CD4-positive, alpha-beta T cell (primary cell): ENCODE measurements at regions not wholly inside any gene's neighbourhood (a gene's known extent, or its start where the extent isn't known, plus 50 kb on each side); places are given as distances from the start of the nearest gene placed in this dataset.

Experiments used
- ATAC-seq: fragments of 200-7000 bp; cut with Tn5 transposase; one replicate; pipeline ENCODE4 v1.10.0; 2022; ENCODE audit warnings: mild to moderate bottlenecking; ENCODE audit not compliant: poor library complexity
- CTCF ChIA-PET: fragments of 350-600 bp; sonication (Branson Sonifier 250); formaldehyde crosslinking; loops from one replicate; lab custom pipeline; 2021; ENCODE audit warnings: antibody characterized with exemption, inconsistent platforms; lab: Charles Lee
- POLR2A ChIA-PET: fragments of 350-600 bp; sonication (Branson Sonifier 250); formaldehyde crosslinking; loops from one replicate; lab custom pipeline; 2021; ENCODE audit warnings: antibody characterized with exemption, inconsistent platforms; lab: Charles Lee
- DNase-seq, 14 experiments: peaks; one replicate each; pipeline ENCODE4 v3.0.0-alpha.2; 2013 to 2020; ENCODE audit warnings: mixed read lengths in 2 of 14
- H3K27ac ChIP-seq, 2 donors: one replicate each; pipeline versions ENCODE4 v1.5.1 to v1.7.0; 2013; ENCODE audit warnings: low read length in 2 of 2, low read depth in 1 of 2, mild to moderate bottlenecking in 1 of 2
- H3K27me3 ChIP-seq, 2 experiments: 1 replicate in 1 of 2; 2 replicates in 1 of 2; pipeline versions ENCODE4 v1.6.1 to v1.7.0; 2013; ENCODE audit warnings: low read length in 2 of 2, control low read depth in 1 of 2, mild to moderate bottlenecking in 1 of 2, moderate library complexity in 1 of 2; ENCODE audit not compliant: insufficient read depth in 2 of 2, control insufficient read depth in 1 of 2
- H3K36me3 ChIP-seq: one replicate; pipeline ENCODE4 v1.6.1; 2013; ENCODE audit warnings: low read length, control low read depth; ENCODE audit not compliant: insufficient read depth
- H3K4me1 ChIP-seq: one replicate; pipeline ENCODE4 v1.6.1; 2013; ENCODE audit warnings: low read length, control low read depth; ENCODE audit not compliant: insufficient read depth
- H3K4me3 ChIP-seq: one replicate; pipeline ENCODE4 v1.5.1; 2013; ENCODE audit warnings: mild to moderate bottlenecking, low read length, moderate library complexity
- H3K9me3 ChIP-seq, 2 experiments: 1 replicate in 1 of 2; 2 replicates in 1 of 2; pipeline versions ENCODE4 v1.6.1 to v1.7.0; 2013; ENCODE audit warnings: low read length in 2 of 2, mild to moderate bottlenecking in 2 of 2, control low read depth in 1 of 2, moderate library complexity in 1 of 2; ENCODE audit not compliant: control insufficient read depth in 1 of 2, insufficient read depth in 1 of 2
- H3K27ac Mint-ChIP-seq: one replicate; pipeline ENCODE4 v1.8.0; 2020; ENCODE audit warnings: mixed read lengths
- H3K27me3 Mint-ChIP-seq: one replicate; pipeline ENCODE4 v1.8.0; 2021; ENCODE audit warnings: mixed read lengths
- H3K36me3 Mint-ChIP-seq: one replicate; pipeline ENCODE4 v1.8.0; 2021; ENCODE audit warnings: low read depth, mixed read lengths
- H3K4me1 Mint-ChIP-seq: one replicate; pipeline ENCODE4 v1.8.0; 2021; ENCODE audit warnings: low read depth, mixed read lengths
- H3K4me3 Mint-ChIP-seq: one replicate; pipeline ENCODE4 v1.8.0; 2020; ENCODE audit warnings: mild to moderate bottlenecking, mixed read lengths
- H3K9me3 Mint-ChIP-seq: one replicate; pipeline ENCODE4 v1.8.0; 2020; ENCODE audit warnings: mixed read lengths
- CTCF ChIP-seq: fragments of 200-600 bp; IDR thresholded peaks from one replicate; pipeline ENCODE4 v1.8.0; 2022; ENCODE audit warnings: antibody characterized with exemption, mild to moderate bottlenecking
- intact Hi-C, 2 experiments: fragments of 100-400 bp; cut with DNase I in 1 of 2; cut with micrococcal nuclease in 1 of 2; formaldehyde crosslinking; loops; one replicate each; pipeline versions ENCODE4 v1.15.1 to v1.9.0; 2023 to 2025; cut with DNase I, micrococcal nuclease

DNA sequence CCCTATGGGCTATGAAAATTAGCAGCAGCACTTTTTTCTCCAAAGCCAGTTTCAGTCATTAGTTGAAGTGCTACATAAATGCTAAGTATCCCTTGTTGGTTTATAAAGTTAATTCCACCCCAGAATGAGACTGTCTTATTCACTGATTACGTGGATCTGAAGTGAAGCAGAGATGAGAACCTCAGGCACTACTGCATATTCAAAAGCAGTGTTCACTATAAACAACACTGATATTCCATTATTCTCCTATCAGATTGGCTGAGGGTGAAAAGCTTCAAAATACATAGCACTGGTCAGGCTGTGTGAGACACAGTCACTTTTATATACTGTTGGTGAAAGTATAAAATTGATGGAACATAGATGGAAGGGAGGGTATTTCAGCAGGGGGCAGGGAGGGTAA lies 395.7 kb upstream of the RARB start:
- H3K36me3 Mint-ChIP-seq = no peaks in the 10 kb centered on the region
- no peak overlapping the region for H3K4me3 ChIP-seq
- ATAC-seq (no peak), DNase-seq (no peak)
- CTCF ChIA-PET = no interaction called here
- H3K4me1 Mint-ChIP-seq = no peaks in the 10 kb centered on the region
- H3K27me3 ChIP-seq = no peaks in the 10 kb centered on the region
- TF ChIP-seq CTCF = no peak
- no peak overlapping the region for H3K27ac Mint-ChIP-seq
- no peak overlapping the region for H3K4me3 Mint-ChIP-seq
- POLR2A ChIA-PET = interaction anchor here (0.6 kb wide), 1 partner anchor 160 kb away, joined by 3 read pairs; no protein-coding TSS in a partner anchor
- no peaks in the 10 kb centered on the region for H3K4me1 ChIP-seq
- no peaks in the 10 kb centered on the region for H3K36me3 ChIP-seq
- intact Hi-C loops = no loop called here
- no peaks in the 10 kb centered on the region for H3K9me3 Mint-ChIP-seq
- H3K9me3 ChIP-seq = no peaks in the 10 kb centered on the region
- no peaks in the 10 kb centered on the region for H3K27me3 Mint-ChIP-seq
- H3K27ac ChIP-seq = no peak overlapping the region

DNA sequence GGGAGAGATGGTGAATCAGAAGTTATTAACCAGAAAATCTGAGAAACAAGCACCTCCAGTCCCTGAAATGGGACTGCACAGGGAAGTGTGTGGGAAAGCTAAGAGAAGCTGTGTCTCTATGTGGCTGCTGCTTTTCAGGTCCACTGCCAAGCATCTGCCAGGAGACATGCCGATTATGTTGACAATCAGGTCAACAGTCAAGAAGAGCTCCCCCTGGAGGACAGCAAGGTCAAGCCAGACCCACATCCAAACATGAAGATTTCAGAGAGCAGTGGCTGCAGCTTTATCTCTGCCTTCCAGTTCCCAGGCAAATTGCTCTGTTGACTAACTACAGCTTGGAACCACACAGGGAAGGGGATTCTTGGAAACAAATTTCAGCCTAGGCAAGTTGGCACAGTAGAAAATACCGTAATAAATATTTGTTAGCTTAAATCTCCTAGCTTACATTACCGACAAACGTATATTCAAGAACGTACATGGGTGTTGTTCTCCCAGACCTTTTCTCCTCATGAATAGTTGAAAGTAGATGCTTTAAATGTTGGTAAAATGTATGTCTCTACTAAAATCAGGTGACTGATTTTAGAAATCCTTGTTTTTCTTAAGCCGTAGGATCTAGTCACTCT lies 394.5 kb upstream of the RARB start:
- no peaks in the 10 kb centered on the region for H3K9me3 ChIP-seq
- Mint-ChIP-seq H3K4me3 (no peak overlapping the region), H3K27me3 (no peaks in the 10 kb centered on the region), H3K4me1 (no peaks in the 10 kb centered on the region), H3K36me3 (no peaks in the 10 kb centered on the region), H3K27ac (no peak overlapping the region), H3K9me3 (no peaks in the 10 kb centered on the region)
- H3K27ac ChIP-seq = no peak overlapping the region
- no peak overlapping the region for H3K4me3 ChIP-seq
- ChIA-PET CTCF (no interaction called here), POLR2A (no interaction called here)
- H3K4me1 ChIP-seq = no peaks in the 10 kb centered on the region
- DNase-seq (peak in 2 of 14 experiments; percentile 5 to 10), ATAC-seq (no peak)
- no peaks in the 10 kb centered on the region for H3K36me3 ChIP-seq
- no peak for TF ChIP-seq CTCF
- intact Hi-C loops = no loop called here
- no peaks in the 10 kb centered on the region for H3K27me3 ChIP-seq

DNA sequence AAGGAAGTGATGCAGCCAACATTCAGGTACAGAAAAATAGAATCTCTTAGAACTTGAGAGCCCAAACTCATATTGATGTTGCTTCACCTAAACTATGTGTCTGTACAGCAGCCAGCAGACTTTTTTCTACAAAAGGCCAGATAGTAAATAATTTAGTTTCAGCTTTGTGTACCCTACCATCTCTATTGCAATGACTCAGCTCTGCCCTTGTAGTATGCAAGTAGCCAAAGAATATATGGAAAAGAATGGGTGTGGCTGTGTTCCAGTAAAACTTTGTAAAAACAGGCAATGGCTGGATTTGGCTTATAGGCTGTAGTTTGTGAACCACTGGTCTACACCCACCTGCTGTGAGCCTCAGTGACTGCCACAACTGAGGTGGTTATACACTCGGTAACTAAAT lies 392.5 kb upstream of the RARB start:
- ChIA-PET CTCF (no interaction called here), POLR2A (no interaction called here)
- no peaks in the 10 kb centered on the region for H3K36me3 Mint-ChIP-seq
- DNase-seq (no peak), ATAC-seq (no peak)
- Histone ChIP-seq H3K4me1 (no peaks in the 10 kb centered on the region), H3K27ac (no peak overlapping the region), H3K36me3 (no peaks in the 10 kb centered on the region), H3K9me3 (no peaks in the 10 kb centered on the region), H3K27me3 (no peaks in the 10 kb centered on the region), H3K4me3 (no peak overlapping the region)
- no peak overlapping the region for H3K4me3 Mint-ChIP-seq
- H3K27me3 Mint-ChIP-seq = no peaks in the 10 kb centered on the region
- H3K4me1 Mint-ChIP-seq = no peaks in the 10 kb centered on the region
- H3K9me3 Mint-ChIP-seq = no peaks in the 10 kb centered on the region
- intact Hi-C loops = no loop called here
- H3K27ac Mint-ChIP-seq = no peak overlapping the region
- TF ChIP-seq CTCF = no peak
